Right renal pelvis (tissue), 4 donors: ENCODE measurements at regions not wholly inside any gene's neighbourhood (a gene's known extent, or its start where the extent isn't known, plus 50 kb on each side); places are given as distances from the start of the nearest gene placed in this dataset.

ENCODE experiments used
- DNase-seq, 4 donors: peaks; one replicate each; pipeline ENCODE4 v3.0.0-alpha.2; 2013; ENCODE audit warnings: low read depth in 4 of 4, low spot score in 3 of 4, missing footprints in 1 of 4

DNA sequence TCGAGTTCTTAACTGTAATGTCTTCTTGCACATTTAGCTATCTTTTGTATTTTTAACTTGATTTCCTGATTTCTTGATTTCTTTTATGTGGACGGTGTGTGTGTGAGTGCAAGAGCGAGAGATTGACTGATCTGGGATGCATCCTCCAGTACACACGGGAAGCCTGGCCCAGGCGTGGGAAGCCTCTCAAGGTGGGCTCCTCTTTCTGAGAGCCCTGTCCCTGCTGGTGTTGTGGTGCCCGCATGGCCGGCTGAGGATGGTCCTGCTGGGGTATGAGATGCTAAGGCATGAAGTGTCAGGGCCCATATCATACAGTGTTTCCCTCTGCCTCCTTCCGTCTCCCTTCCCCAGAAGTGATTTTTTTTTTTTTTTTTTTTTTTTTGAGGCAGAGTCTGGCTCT is 130.8 kb upstream of the TCERG1L start:
- DNase-seq, result no peak

GRCh38 chr10:131444286-131444685 is 132.8 kb upstream of the TCERG1L start:
- DNase-seq, result no peak

DNA sequence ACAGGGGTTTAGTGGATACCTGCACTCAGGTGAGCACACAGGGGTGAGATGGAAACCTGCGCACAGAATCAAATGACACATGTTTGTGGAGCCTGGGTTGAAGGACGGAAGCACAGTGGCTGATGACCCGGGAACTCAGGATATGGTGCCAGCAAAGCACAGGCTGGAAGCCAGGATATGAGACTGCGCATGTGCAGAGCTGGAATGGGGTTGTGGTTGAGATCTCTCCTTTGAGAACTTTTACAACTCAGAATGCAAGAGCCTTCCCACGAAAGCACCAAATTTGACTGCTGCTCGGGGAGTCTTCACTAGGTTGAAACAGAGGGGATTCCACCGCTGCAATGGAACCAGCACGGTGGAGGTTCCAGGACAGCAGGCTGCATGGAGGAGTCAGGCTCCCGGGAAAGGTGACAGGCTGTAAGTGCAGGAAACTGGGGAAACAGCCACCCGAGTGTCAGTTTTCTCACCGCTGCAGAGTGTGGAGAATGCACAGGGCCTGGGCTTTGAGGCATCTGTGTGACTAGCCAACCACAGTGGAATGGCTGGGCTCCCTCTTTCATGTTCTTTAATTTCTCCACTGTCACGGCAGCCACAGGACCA is 133.4 kb upstream of the TCERG1L start:
- no peak for DNase-seq

- no peak for DNase-seq
Measured at GRCh38 chr10:131445623-131446022, 134.1 kb upstream of the TCERG1L start.

- DNase-seq, result no peak
Measured at GRCh38 chr10:131446171-131446570, 134.7 kb upstream of the TCERG1L start.

GRCh38 chr10:131448171-131448570 is 136.7 kb upstream of the TCERG1L start:
- no peak for DNase-seq

GRCh38 chr10:131448883-131449282 is 137.4 kb upstream of the TCERG1L start:
- no peak for DNase-seq

- DNase-seq, result no peak
Measured at GRCh38 chr10:131450216-131450765, 138.8 kb upstream of the TCERG1L start.

- no peak for DNase-seq
Measured at GRCh38 chr10:131451407-131452015, 140.0 kb upstream of the TCERG1L start.

DNA sequence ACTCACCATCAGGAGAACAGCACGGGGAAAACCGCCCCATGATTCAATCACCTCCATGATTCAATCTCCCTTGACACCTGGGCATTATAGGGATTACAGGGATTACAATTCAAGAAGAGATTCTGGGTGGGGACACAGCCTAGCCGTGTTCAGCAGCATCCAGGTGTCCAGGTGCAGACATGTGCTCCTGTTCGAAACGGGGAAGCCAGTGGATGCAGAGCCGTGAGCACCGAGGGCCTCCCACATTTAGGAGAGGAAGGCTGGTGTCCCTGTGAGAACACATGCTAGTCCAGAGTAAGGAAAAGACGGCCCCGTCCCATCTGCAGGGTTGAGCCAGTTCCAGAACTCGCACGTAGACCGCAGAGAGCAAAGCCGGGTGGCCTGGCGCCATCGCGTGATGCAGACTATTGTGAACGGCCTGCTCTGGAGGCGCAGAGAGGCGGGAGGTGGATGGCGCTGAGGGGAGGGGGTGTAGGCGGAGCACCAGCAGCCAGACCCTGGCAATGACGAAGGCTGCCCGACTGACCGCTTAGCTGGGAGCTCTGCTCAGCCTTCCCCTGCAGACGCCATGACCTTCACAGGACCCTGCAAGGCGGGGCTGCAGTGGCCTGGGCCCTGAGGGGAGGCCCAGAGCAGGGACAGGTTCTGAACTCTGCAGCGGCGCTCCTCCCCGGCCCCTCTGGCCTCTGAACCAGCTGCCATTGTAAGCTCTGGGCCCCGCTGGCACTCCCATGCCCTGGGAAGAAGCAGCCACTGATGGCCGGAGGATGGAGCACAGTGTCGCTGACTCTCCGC is 141.6 kb upstream of the TCERG1L start:
- DNase-seq, result peak; percentile 55 to 68 (median 59)

DNA sequence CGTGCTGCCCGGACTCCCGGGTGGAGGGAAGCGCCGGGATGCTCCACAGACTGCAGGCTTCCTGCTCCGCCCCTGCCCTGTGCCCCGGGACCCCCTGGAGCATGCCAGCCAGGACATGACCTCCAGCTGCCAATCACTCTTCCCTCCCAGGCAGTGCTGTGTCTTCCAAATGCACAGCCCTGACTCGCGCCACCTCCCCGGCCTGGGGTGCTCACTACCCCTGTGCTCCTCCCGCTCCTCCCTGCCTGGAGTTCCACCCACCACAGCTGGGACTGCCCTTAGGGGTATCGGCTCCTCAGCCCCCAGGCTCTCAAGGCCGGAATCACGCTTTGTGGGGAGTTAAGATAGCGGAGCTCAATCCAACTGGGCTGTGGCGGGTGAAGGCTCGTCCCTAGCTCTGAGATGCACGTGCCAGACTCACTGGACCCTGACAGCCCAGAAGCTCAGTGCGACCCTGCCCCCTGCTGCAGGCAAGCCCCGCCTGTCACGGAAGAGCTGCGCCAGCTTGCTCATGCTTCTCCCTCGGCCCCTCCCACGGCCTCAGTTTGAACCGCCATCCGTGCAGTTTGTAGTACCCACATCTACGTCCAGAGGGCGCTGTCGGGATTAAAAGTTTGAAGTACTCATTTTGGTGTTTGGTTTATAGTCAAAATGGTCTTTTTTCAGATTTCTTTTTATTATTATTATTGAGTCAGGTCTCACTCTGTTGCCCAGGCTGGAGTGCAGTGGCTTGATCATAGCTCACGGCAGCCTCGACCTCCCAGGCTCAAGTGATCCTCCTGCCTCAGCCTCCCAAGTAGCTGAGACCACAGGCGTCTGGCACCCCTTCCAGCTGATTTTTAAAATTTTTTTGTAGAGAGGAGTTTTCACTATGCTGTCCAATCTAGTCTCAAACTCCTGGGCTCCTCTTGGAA is 142.5 kb upstream of the TCERG1L start:
- DNase-seq, result peak; percentile 82 to 92 (median 91)

DNA sequence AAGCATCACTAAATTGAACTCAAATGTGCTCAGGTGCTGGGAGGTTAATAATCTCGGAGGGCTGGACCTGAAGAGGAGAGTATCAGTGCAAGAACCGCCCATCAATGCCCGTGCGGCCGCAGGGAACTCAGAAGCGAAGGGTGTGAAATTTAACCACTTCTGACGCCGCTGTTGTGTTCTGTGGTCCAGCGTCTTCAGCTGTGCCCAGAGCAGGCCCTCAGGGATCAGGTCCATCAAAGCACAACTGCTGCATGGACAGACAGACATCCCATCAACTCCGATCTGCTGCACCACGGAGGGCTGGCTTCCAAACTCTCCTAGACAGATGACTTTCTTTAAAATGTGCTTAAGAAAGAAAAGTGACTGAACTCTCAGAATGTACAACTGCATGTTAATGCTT is 144.9 kb upstream of the TCERG1L start:
- no peak for DNase-seq

- DNase-seq, result no peak
Measured at GRCh38 chr10:131461093-131461492, 149.6 kb upstream of the TCERG1L start.

DNA sequence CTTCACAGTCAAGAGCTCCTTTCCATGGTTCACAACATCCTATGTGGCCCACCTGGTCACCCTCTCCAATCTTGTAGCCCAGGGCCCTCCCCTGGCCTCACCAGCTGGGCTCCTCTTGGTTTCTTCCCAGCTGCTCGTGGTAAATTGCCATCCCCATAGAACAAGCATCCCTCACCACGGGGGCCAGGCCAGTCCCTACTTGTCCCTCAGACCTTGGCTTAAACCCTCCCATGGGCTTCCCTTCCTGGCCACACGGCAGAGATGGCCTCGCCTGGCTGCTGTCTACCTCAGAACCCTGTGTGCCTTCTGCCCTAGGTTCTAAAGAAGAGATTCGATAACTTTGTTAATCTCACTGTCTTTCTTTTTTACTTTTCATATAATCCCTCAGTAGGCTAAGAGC is 153.3 kb upstream of the TCERG1L start:
- no peak for DNase-seq

- no peak for DNase-seq
Measured at GRCh38 chr10:131469551-131469950, 158.0 kb upstream of the TCERG1L start.

- no peak for DNase-seq
Measured at GRCh38 chr10:131473645-131474044, 162.1 kb upstream of the TCERG1L start.

- no peak for DNase-seq
Measured at GRCh38 chr10:131474416-131474815, 162.9 kb upstream of the TCERG1L start.

- DNase-seq, result no peak
Measured at GRCh38 chr10:131475043-131475442, 163.5 kb upstream of the TCERG1L start.

DNA sequence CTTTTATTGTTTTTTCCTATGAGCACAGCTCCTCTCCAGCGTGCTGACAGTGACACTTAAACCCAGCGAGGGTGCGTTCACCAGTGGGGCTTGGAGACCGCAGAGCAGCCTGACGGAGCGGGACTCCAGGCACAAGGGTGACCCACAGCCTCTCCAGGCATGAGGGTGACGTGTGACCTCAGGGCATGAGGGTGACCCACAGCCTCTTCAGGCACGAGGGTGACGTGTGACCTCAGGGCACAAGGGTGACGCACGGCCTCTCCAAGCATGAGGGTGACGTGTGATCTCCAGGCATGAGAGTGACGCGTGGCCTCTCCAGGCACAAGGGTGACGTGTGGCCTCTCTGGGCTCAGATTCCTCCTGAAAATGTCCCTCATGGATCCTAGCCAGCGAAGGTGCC is 164.3 kb upstream of the TCERG1L start:
- no peak for DNase-seq

GRCh38 chr10:131477457-131478121 is 166.1 kb upstream of the TCERG1L start:
- peak in 2 of 4 donors; percentile 7 to 36 for DNase-seq
